Transverse colon (tissue), 4 donors: ENCODE measurements at regions not wholly inside any gene's neighbourhood (a gene's known extent, or its start where the extent isn't known, plus 50 kb on each side); places are given as distances from the start of the nearest gene placed in this dataset.

Experiments
- DNase-seq: peaks from one replicate; pipeline ENCODE4 v3.0.0-alpha.2; 2019
- H3K27ac ChIP-seq, 4 donors: fragments of 200-600 bp; sonication (generic); 2 replicates each; pipeline ENCODE4 v1.5.1; 2016 to 2018; ENCODE audit warnings: inconsistent platforms in 4 of 4
- H3K27me3 ChIP-seq: fragments of 200-600 bp; sonication (generic); 2 replicates; pipeline ENCODE4 v1.5.1; 2017; ENCODE audit warnings: inconsistent platforms
- H3K36me3 ChIP-seq, 4 donors: fragments of 200-600 bp; sonication (generic); 2 replicates each; pipeline ENCODE4 v1.5.1; 2017 to 2019; ENCODE audit warnings: inconsistent platforms in 4 of 4
- H3K4me1 ChIP-seq, 4 donors: fragments of 200-600 bp; sonication (generic); 2 replicates each; pipeline ENCODE4 v1.5.1; 2017 to 2020; ENCODE audit warnings: inconsistent platforms in 4 of 4
- H3K4me3 ChIP-seq, 4 donors: fragments of 200-600 bp; sonication (generic); 1 replicate in 1 of 4; 2 replicates in 3 of 4; pipeline versions ENCODE4 v1.5.1 to v1.6.1; 2017 to 2019; ENCODE audit warnings: inconsistent platforms in 4 of 4
- H3K9me3 ChIP-seq, 2 donors: fragments of 200-600 bp; sonication (generic); 2 replicates each; pipeline ENCODE4 v1.5.1; 2017 to 2019; ENCODE audit warnings: inconsistent platforms in 2 of 2
- EP300 ChIP-seq: sonication (generic); formaldehyde crosslinking; IDR thresholded peaks from one replicate; pipeline ENCODE4 v1.6.1; 2017; ENCODE audit warnings: antibody characterized with exemption, low read depth
- POLR2A ChIP-seq: fragments of 450-650 bp; IDR thresholded peaks from one replicate; pipeline ENCODE4 v1.6.1; 2016; ENCODE audit warnings: antibody characterized with exemption, mild to moderate bottlenecking, moderate library complexity
- POLR2AphosphoS5 ChIP-seq, 3 donors: sonication (generic); formaldehyde crosslinking; IDR thresholded peaks; one replicate each; pipeline ENCODE4 v1.6.1; 2016; ENCODE audit warnings: antibody characterized with exemption in 3 of 3
- WGBS, 2 donors: methylation state at CpG; one replicate each; pipeline ENCODE4 v1.1.5; 2018; ENCODE audit warnings: low coverage in 1 of 2; 5-methylcytosine and 5-hydroxymethylcytosine counted together
- in situ Hi-C, 4 donors: fragments of 200-750 bp; cut with MboI; loops; one replicate each; pipeline versions ENCODE4 v1.15.0 to v1.15.1; 2017; ENCODE audit warnings: low sequenced_read_pairs in 3 of 4, low pct_ligation_motif_present in 1 of 4, low pct_unique_long_range_greater_than_20kb in 1 of 4
- intact Hi-C: fragments of 100-400 bp; cut with DNase I; formaldehyde crosslinking; loops from one replicate; pipeline ENCODE4 v1.15.1; 2023; ENCODE audit warnings: low total_unique reads
- TF ChIP-seq, protein P1 (sequence below), 5 experiments: fragments of 200-600 bp in 3 of 5; fragments of 450-650 bp in 2 of 5; sonication (generic) in 3 of 5; IDR thresholded peaks; 1 replicate in 2 of 5; 2 replicates in 3 of 5; pipeline ENCODE4 v1.5.1; 2016 to 2017; ENCODE audit warnings: antibody characterized with exemption in 5 of 5, inconsistent platforms in 3 of 5, mild to moderate bottlenecking in 2 of 5, moderate library complexity in 1 of 5

DNA sequence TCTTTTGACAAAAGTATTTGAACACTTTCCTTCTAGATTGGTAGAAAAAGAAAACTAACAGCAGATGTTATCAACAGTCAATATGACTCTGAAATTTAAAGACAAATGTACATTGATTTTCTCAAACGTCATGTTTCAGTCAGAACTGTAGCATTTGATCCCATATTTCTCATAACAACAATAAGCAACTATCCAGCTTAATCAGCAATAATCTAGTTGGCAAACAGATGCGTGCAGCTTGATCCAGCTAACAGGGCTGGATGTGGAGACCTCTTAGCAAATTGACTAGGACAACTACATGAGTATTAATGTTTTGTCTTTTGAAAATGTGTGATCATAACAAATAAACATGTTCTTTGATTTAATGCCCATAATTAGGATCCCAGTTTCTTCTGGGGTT lies 94.0 kb upstream of the STT3B start:
- WGBS, 2 donors, result 46 to 83% methylated on average over 2 of the region's 2 CpGs
- no peak for DNase-seq
- Histone ChIP-seq H3K27me3 (no peaks in the 10 kb centered on the region), H3K4me3 (no peak overlapping the region), H3K27ac (no peak overlapping the region), H3K9me3 (peaks cover 0 to 7% of the 10 kb centered on the region in 2 donors), H3K36me3 (no peaks in the 10 kb centered on the region), H3K4me1 (no peaks in the 10 kb centered on the region)
- in situ Hi-C loops (no loop called here), intact Hi-C loops (no loop called here)
- no peak for TF ChIP-seq POLR2AphosphoS5 (IDR thresholded peaks at IDR 0.05)
- TF ChIP-seq EP300, result no peak
- TF ChIP-seq, protein P1, sequence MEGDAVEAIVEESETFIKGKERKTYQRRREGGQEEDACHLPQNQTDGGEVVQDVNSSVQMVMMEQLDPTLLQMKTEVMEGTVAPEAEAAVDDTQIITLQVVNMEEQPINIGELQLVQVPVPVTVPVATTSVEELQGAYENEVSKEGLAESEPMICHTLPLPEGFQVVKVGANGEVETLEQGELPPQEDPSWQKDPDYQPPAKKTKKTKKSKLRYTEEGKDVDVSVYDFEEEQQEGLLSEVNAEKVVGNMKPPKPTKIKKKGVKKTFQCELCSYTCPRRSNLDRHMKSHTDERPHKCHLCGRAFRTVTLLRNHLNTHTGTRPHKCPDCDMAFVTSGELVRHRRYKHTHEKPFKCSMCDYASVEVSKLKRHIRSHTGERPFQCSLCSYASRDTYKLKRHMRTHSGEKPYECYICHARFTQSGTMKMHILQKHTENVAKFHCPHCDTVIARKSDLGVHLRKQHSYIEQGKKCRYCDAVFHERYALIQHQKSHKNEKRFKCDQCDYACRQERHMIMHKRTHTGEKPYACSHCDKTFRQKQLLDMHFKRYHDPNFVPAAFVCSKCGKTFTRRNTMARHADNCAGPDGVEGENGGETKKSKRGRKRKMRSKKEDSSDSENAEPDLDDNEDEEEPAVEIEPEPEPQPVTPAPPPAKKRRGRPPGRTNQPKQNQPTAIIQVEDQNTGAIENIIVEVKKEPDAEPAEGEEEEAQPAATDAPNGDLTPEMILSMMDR (IDR thresholded peaks at IDR 0.05), result no peak
- no peak for TF ChIP-seq POLR2A

DNA sequence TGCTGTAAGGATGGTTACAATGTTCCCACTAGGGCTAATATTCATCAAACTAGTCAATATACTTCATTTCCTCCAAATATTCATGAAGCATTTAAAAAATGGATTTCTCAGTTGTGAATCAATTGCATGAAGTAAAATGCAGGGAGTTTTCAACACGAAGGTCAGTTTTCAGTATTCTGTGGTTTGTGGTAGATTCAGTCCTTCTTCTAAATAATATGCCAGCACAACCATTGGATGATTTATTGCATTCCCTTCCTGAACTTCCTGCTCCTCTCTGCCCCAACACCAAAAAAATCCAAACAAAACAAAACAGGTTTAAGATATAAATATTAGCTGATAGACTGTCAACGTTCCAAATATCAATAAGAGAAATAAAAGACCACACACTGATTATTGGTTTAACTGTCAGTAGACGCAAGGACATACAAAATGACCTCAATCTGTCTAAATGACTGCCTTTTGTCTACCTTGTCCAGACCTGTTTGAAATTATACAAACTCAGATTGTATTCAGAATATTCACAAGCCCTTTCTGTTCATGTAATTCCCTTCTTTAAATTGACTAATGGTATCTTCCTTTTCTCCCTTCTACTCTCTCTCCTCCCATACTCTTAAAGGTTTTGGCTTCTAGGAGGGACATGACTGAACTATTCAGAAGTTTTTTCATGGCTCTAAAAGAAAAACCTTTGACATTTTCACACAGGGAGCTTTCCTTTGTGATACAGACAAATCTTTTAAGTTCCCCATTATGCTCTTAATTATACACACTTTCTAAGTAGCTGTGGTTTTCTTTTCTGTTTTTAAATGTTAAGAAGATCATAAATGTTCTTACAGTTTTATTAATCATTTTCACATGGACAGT lies 92.6 kb upstream of the STT3B start:
- intact Hi-C loops, result no loop called here
- Histone ChIP-seq H3K36me3 (no peaks in the 10 kb centered on the region), H3K27ac (no peak overlapping the region), H3K27me3 (no peaks in the 10 kb centered on the region), H3K9me3 (peaks cover 0 to 7% of the 10 kb centered on the region in 2 donors), H3K4me3 (no peak overlapping the region), H3K4me1 (no peaks in the 10 kb centered on the region)
- in situ Hi-C loops, result no loop called here
- no peak for TF ChIP-seq EP300
- no peak for TF ChIP-seq POLR2A
- TF ChIP-seq, protein P1 (IDR thresholded peaks at IDR 0.05), result no peak
- no peak for TF ChIP-seq POLR2AphosphoS5 (IDR thresholded peaks at IDR 0.05)
- no peak for DNase-seq
- WGBS, 2 donors, result 42 to 55% methylated on average over 2 to 3 of the region's 3 CpGs

DNA sequence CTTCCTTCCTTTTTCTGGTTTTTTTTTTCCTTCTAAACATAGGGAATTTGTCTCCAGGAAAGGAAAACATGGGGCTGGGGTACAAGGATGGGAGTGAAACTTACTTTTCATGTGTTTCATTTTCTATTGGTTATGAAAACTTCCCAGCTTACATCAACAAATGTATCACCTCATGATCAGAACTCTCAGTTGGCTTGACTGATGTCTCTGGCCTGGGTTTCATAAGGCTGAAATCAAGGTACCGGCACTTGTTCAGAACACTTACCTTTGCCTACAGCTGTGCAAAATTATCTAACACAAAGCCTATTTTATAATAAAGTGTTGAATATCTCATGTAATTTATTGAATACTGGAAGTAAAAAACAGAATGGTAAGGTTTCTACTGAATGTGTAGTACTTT lies 91.8 kb upstream of the STT3B start:
- intact Hi-C loops, result no loop called here
- no peaks in the 10 kb centered on the region for H3K27me3 ChIP-seq
- TF ChIP-seq, protein P1 (IDR thresholded peaks at IDR 0.05), result no peak
- TF ChIP-seq POLR2A (no peak), EP300 (no peak), POLR2AphosphoS5 (IDR thresholded peaks at IDR 0.05) (no peak)
- WGBS, 2 donors, result 83 to 94% methylated on average over 1 of the region's 1 CpG
- no peak overlapping the region for H3K27ac ChIP-seq
- in situ Hi-C loops, result no loop called here
- no peaks in the 10 kb centered on the region for H3K36me3 ChIP-seq
- no peak overlapping the region for H3K4me3 ChIP-seq
- no peaks in the 10 kb centered on the region for H3K4me1 ChIP-seq
- H3K9me3 ChIP-seq, result peaks cover 0 to 7% of the 10 kb centered on the region in 2 donors
- DNase-seq, result no peak

DNA sequence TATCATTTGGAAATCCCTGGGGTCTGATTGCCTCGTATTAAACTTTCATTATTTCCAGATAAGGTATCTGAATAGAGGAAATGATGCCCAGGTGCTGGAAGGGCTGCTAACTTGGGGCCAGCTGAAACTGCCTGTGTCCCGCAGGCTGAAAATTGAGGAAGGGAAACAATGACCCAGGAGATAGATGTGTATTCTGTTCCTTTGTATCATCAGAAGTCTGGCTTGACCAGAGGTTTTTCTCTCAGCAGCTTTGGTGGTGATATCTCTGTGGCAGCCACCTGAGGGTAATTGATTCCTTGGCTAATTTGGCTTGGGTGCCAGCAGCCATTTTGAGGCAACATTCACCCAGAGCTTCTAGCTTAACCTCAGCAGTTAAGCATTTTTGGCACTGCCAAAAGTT lies 90.0 kb upstream of the STT3B start:
- Histone ChIP-seq H3K27me3 (no peaks in the 10 kb centered on the region), H3K4me1 (no peaks in the 10 kb centered on the region), H3K4me3 (no peak overlapping the region), H3K27ac (no peak overlapping the region), H3K36me3 (no peaks in the 10 kb centered on the region), H3K9me3 (no peaks in the 10 kb centered on the region)
- intact Hi-C loops (no loop called here), in situ Hi-C loops (no loop called here)
- 73% methylated on average over 2 of the region's 2 CpGs; no CpG with 5 or more reads in 1 of the 2 donors for WGBS, 2 donors
- DNase-seq, result no peak
- TF ChIP-seq, protein P1 (IDR thresholded peaks at IDR 0.05), result no peak
- TF ChIP-seq EP300, result no peak
- no peak for TF ChIP-seq POLR2AphosphoS5 (IDR thresholded peaks at IDR 0.05)
- no peak for TF ChIP-seq POLR2A
